Activated CD4-positive, alpha-beta T cell treated with anti-CD3 and anti-CD28 coated beads, Interleukin-2, amount 50 U/mL, for 4 hours (primary cell): ENCODE measurements at regions not wholly inside any gene's neighbourhood (a gene's known extent, or its start where the extent isn't known, plus 50 kb on each side); places are given as distances from the start of the nearest gene placed in this dataset.
"Not testable (repeated sequence)": the region's sequence is repeated elsewhere in the genome, so short reads cannot be mapped to it uniquely, and the experiment has no call there.

ENCODE experiments used
- DNase-seq, 2 experiments: peaks; one replicate each; pipeline ENCODE4 v3.0.0-alpha.2; 2020

- no peak for DNase-seq
These were observed 320.4 kb upstream of the CRIM1 start for GRCh38 chr2:36035137-36035536.

- DNase-seq, result no peak
These were observed 323.5 kb upstream of the CRIM1 start for GRCh38 chr2:36032046-36032445.

DNA sequence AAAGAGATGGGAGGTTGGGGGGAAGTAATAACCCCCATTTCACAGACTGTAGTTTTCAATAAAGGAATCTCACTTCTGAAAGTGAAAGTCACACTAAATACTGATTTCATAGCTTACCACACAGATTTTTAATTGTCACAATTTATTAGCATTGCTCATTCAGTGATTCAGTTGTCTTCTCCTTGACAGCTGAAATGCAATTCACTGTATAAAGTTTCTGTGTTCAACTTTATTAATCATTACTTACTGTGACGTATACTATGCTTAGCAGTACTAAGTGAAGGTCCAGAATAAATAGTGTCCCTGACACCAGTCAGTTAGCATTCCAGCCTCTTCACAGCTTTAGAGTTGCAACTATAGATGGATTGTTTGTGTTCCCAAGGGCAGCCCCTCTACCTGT is 324.1 kb upstream of the CRIM1 start:
- no peak for DNase-seq

- no peak for DNase-seq
These were observed 328.0 kb upstream of the CRIM1 start for GRCh38 chr2:36027616-36028015.

DNA sequence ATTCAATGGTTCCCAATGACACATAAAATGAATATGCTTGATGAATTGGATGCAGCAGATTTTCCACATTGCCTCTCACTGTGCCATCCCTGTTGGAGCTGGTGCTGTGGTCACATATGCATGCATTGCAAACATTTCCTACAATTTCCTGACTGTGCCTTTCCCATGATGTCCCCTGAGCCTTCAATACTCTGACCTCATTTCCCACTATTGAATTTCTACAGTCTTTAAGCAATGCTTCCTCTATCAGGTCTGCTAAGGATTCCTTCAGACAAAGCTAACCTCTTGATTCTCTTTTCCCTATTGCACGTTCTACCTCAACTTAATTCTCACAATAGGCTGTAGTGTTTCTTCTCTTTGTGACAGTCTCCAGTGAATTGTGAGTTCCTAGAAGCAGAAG is 342.5 kb upstream of the CRIM1 start:
- DNase-seq, result no peak

- no peak for DNase-seq
These were observed 349.1 kb upstream of the CRIM1 start for GRCh38 chr2:36006444-36006843.

DNA sequence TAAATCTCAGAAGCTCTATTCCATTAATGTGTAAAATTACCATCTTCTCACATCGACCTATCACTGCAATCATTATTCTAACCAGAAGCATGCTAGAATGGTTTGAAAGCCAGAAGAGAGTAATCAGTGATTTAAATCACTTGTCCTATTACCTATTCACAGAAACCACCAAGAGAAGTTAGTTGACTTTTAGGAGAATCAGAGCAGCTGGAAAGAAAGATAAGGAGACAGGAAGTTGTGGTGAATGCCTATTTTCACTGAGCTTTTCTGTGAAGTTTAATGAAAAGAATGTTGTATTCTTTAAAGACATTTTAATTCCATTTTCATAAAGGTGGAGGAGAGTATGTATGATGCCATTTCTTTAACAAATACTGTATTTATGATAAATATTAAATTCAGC is 352.6 kb upstream of the CRIM1 start:
- no peak for DNase-seq

- DNase-seq, result no peak
These were observed 358.1 kb upstream of the CRIM1 start for GRCh38 chr2:35997488-35997887.

DNA sequence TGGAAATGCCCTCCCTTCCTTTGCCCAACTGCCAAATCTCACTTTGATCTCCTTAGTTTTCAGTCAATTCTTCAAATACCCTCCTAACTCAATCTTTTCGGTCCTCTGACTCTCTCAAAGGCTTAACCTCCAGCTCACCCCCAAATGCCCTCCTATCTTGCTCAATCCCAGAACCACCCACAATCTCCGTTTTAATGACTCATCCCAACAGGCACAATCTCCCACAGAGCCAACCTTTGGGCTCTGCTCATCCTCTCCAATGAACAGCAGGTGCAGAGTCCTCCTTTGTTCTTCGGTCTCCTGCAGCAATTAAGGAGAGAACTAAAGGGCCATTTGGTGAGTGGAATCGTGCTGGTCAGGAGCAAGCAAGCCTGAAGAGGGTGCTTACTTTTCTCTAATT is 366.1 kb upstream of the CRIM1 start:
- no peak for DNase-seq

GRCh38 chr2:35989040-35989439 is 366.5 kb upstream of the CRIM1 start:
- no peak for DNase-seq

GRCh38 chr2:35986871-35987270 is 368.7 kb upstream of the CRIM1 start:
- DNase-seq, result no peak

DNA sequence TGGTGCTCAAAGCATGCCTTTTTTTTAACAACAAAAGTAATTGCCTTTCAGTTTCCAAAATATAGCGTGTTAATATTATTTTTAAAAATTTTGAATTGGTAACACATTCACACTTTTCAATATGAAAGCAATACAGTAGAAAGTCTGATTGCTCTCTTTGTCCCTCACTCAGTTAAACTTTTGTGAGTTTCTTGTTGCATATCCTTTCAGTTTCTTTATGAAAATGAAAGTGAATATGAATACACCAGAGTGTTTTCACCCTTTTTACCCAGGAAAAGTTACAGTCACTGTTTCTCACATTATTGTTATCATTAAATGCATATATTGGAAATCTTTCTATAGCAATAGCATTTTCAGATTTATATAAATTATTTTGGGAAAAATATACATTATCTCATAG is 377.4 kb upstream of the CRIM1 start:
- no peak for DNase-seq

DNA sequence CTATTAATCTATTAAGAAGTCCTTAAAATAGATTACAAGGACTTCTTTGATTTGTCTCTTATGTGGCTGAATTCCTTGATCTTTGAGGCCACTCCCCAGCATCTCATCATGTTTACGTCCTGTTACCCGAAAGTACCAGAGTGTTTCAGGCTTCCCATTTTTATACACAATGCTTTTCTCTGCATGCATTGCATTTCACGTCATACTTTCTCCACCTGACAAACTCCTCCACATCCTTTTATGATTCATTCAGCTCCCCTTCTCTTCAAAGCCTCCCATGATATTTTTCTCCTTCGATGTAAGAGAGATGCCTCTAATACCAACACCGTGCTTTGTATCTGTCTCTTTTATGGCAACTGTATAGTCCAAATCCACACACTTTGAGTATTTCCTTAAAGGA is 379.0 kb upstream of the CRIM1 start:
- no peak for DNase-seq

DNA sequence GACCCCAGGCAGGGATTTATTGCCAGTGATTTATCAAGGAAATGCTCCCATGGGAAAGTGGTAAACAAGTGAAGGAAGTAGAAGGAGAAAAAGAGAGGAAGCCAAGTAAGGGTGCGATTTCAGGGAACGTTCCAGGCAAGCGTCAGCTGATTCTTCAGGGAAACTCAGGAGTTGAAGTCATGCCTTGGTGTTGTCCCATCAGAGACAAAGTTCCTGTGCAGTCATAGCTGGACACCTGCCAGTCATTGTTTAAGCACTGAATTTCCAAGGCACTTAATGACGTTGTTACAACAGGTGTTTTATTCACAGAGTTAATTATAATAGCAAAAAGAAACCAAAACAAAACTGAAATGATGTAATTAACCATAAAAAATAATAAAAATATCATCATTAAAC is 381.8 kb upstream of the CRIM1 start:
- no peak for DNase-seq

DNA sequence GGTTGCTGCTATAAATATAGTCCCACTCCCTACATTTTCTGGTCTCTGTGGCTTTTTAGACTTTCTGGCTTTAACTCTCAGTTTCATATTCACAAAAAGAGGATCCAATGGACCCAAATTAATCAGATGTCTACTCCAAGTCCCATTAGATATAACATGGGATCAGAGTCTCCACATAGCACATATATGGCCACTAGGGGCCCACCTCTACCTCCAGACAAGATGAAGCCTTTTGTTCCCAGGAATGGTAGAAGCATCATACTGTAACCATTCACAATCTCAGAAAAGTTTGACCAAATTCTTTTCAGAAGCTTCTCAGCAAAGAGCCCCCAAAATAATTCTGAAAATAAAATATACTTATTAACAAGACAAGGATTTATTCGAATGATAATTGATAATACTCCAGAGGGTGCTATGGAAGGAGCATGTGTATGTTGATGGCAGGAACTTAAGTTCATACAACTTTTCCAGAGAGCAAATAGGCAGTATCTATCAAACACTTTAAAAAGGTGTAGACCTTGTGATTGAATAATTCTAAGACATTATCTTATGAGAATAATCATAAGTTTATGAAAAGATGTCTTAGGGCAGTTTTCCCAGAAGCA is 382.3 kb upstream of the CRIM1 start:
- DNase-seq, result no peak

- DNase-seq, result no peak
These were observed 391.8 kb upstream of the CRIM1 start for GRCh38 chr2:35963824-35964223.

GRCh38 chr2:35963357-35963756 is 392.2 kb upstream of the CRIM1 start:
- DNase-seq, result no peak

- no peak for DNase-seq
These were observed 392.9 kb upstream of the CRIM1 start for GRCh38 chr2:35962585-35963146.

GRCh38 chr2:35960596-35960995 is 395.0 kb upstream of the CRIM1 start:
- DNase-seq, result no peak

DNA sequence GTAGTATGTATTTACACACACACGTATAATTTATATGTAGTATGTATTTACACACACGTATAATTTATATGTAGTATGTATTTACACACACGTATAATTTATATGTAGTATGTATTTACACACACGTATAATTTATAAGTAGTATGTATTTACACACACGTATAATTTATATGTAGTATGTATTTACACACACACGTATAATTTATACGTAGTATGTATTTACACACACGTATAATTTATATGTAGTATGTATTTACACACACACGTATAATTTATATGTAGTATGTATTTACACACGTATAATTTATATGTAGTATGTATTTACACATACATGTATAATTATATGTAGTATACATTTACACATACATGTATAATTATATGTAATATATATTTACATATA is 398.5 kb upstream of the CRIM1 start:
- DNase-seq, result not testable (repeated sequence)

DNA sequence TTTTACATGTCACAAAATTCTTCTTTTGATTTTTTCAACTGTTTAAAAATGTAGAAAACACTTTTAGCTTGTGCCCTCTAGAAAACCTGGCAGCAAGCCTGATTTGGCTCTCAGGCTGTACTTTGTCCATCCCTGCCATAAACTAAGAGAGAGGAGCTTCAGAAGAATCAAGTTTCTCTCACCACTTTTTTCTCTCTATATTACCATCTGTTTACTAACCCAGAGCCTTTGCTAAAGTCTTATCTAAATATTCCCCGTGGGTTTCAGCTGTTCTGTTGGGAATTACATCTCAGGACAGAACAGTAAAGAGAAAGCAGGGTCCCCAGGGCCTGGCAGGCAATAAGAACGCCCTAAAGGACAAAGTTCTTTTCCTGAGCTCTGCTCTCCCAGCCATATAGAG is 409.1 kb upstream of the CRIM1 start:
- no peak for DNase-seq

GRCh38 chr2:35938838-35939237 is 416.7 kb upstream of the CRIM1 start:
- no peak for DNase-seq

DNA sequence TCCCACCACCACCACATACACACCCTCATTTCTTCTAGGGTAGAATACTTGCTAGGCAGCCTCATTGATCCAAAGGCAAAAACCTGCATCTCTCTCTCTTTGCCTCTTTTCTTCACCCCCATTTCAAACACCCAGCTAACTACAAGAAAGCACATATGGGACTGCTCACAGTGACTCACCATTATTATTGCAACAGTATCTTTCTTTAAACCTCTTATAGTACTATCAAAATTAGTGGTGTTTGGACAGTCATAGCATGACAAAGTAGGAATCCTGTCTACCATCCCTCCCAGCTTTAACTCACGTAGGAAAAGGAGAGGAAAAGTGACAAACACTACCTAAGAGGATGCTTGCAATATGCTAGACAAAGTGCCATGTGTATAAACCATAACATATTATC is 422.5 kb upstream of the CRIM1 start:
- no peak for DNase-seq

- DNase-seq, result no peak
These were observed 423.2 kb upstream of the CRIM1 start for GRCh38 chr2:35932276-35932963.

GRCh38 chr2:35931626-35932025 is 424.0 kb upstream of the CRIM1 start:
- DNase-seq, result no peak
